H9 (cell line): ENCODE measurements at regions not wholly inside any gene's neighbourhood (a gene's known extent, or its start where the extent isn't known, plus 50 kb on each side); places are given as distances from the start of the nearest gene placed in this dataset.

ENCODE experiments used
- DNase-seq: peaks from one replicate; pipeline ENCODE4 v3.0.0-alpha.2; 2017
- H2AFZ ChIP-seq: one replicate; pipeline ENCODE4 v1.6.1; 2013; ENCODE audit warnings: mild to moderate bottlenecking, low read length, control low read depth, moderate library complexity
- H2AK5ac ChIP-seq: 2 replicates; pipeline ENCODE4 v1.6.1; 2013; ENCODE audit warnings: low read length, control low read depth, mixed read lengths; ENCODE audit not compliant: insufficient read length
- H2BK120ac ChIP-seq: one replicate; pipeline ENCODE4 v1.6.1; 2013; ENCODE audit warnings: low read depth, mild to moderate bottlenecking, low read length, control low read depth, inconsistent platforms; ENCODE audit not compliant: poor library complexity, severe bottlenecking
- H2BK12ac ChIP-seq: 2 replicates; pipeline ENCODE4 v1.6.1; 2013; ENCODE audit warnings: low read length, control low read depth, mixed read lengths, low read depth; ENCODE audit not compliant: insufficient read length
- H2BK15ac ChIP-seq: 2 replicates; pipeline ENCODE4 v1.6.1; 2013; ENCODE audit warnings: low read depth, low read length, control low read depth
- H2BK20ac ChIP-seq: one replicate; pipeline ENCODE4 v1.6.1; 2013; ENCODE audit warnings: low read depth, mild to moderate bottlenecking, low read length, control low read depth, inconsistent platforms; ENCODE audit not compliant: poor library complexity, severe bottlenecking
- H2BK5ac ChIP-seq: 2 replicates; pipeline ENCODE4 v1.6.1; 2013; ENCODE audit warnings: low read length, control low read depth, mixed read lengths; ENCODE audit not compliant: insufficient read length
- H3K14ac ChIP-seq: 2 replicates; pipeline ENCODE4 v1.6.1; 2013; ENCODE audit warnings: low read length, control low read depth; ENCODE audit not compliant: insufficient read depth
- H3K18ac ChIP-seq: 2 replicates; pipeline ENCODE4 v1.6.1; 2013; ENCODE audit warnings: low read depth, mild to moderate bottlenecking, mixed read lengths, low read length, control low read depth; ENCODE audit not compliant: insufficient read length
- H3K23ac ChIP-seq: 2 replicates; pipeline ENCODE4 v1.6.1; 2013; ENCODE audit warnings: low read length, control low read depth, mixed read lengths, low read depth; ENCODE audit not compliant: insufficient read length
- H3K23me2 ChIP-seq: 2 replicates; pipeline ENCODE4 v1.6.1; 2013; ENCODE audit warnings: low read depth, mild to moderate bottlenecking, mixed read lengths, low read length, control low read depth; ENCODE audit not compliant: insufficient read length, poor library complexity, severe bottlenecking
- H3K27ac ChIP-seq: 2 replicates; pipeline ENCODE4 v1.5.1; 2013; ENCODE audit warnings: low read length, control low read depth, mixed read lengths, low read depth; ENCODE audit not compliant: insufficient read length
- H3K27me3 ChIP-seq: 2 replicates; pipeline ENCODE4 v1.6.1; 2013; ENCODE audit warnings: low read length, control low read depth, inconsistent platforms; ENCODE audit not compliant: insufficient read depth
- H3K4ac ChIP-seq: 2 replicates; pipeline ENCODE4 v1.6.1; 2013; ENCODE audit warnings: low read depth, mild to moderate bottlenecking, control low read depth, inconsistent platforms, low read length, moderate library complexity
- H3K4me1 ChIP-seq: 2 replicates; pipeline ENCODE4 v1.6.1; 2013; ENCODE audit warnings: low read length, control low read depth, inconsistent platforms; ENCODE audit not compliant: insufficient read depth
- H3K4me2 ChIP-seq: 2 replicates; pipeline ENCODE4 v1.6.1; 2013; ENCODE audit warnings: low read length, control low read depth, mixed read lengths; ENCODE audit not compliant: insufficient read length, insufficient read depth
- H3K56ac ChIP-seq: 2 replicates; pipeline ENCODE4 v1.6.1; 2013; ENCODE audit warnings: low read depth, mild to moderate bottlenecking, mixed read lengths, low read length, control low read depth; ENCODE audit not compliant: insufficient read length
- H3K79me1 ChIP-seq: 2 replicates; pipeline ENCODE4 v1.6.1; 2013; ENCODE audit warnings: low read depth, mild to moderate bottlenecking, moderate library complexity, low read length, control low read depth, inconsistent platforms; ENCODE audit not compliant: insufficient read depth, poor library complexity, severe bottlenecking
- H3K79me2 ChIP-seq: 2 replicates; pipeline ENCODE4 v1.6.1; 2013; ENCODE audit warnings: low read length, control low read depth, inconsistent platforms; ENCODE audit not compliant: insufficient read depth
- H3K9ac ChIP-seq: 2 replicates; pipeline ENCODE4 v1.6.1; 2013; ENCODE audit warnings: low read length, control low read depth, mixed read lengths; ENCODE audit not compliant: insufficient read length; ENCODE audit errors: extremely low read depth
- H3K9me3 ChIP-seq: one replicate; pipeline ENCODE4 v1.6.1; 2013; ENCODE audit warnings: low read depth, low read length, inconsistent platforms; ENCODE audit not compliant: control insufficient read depth
- H3T11ph ChIP-seq: one replicate; pipeline ENCODE4 v1.6.1; 2013; ENCODE audit warnings: mild to moderate bottlenecking, low read length, control low read depth, inconsistent platforms
- H4K20me1 ChIP-seq: one replicate; pipeline ENCODE4 v1.6.1; 2013; ENCODE audit not compliant: control insufficient read depth, insufficient read length, insufficient read depth
- H4K5ac ChIP-seq: 2 replicates; pipeline ENCODE4 v1.6.1; 2013; ENCODE audit warnings: low read depth, mild to moderate bottlenecking, mixed read lengths, low read length, control low read depth; ENCODE audit not compliant: insufficient read length
- H4K8ac ChIP-seq: replicated peaks from 2 replicates; pipeline ENCODE4 v1.6.1; 2013; ENCODE audit warnings: low read length, control low read depth, mixed read lengths, low read depth; ENCODE audit not compliant: insufficient read length
- H4K91ac ChIP-seq: 2 replicates; pipeline ENCODE4 v1.6.1; 2013; ENCODE audit warnings: low read depth, mild to moderate bottlenecking, moderate library complexity, mixed read lengths, low read length, control low read depth; ENCODE audit not compliant: insufficient read length
- H3K27ac Mint-ChIP-seq, 3 experiments: 2 replicates in 2 of 3; 3 replicates in 1 of 3; pipeline ENCODE4 v1.8.0; 2020 to 2021; ENCODE audit warnings: mixed read lengths in 3 of 3, mild to moderate bottlenecking in 1 of 3, moderate library complexity in 1 of 3
- H3K27me3 Mint-ChIP-seq: 2 replicates; pipeline ENCODE4 v1.8.0; 2021; ENCODE audit warnings: low read depth, mild to moderate bottlenecking, moderate library complexity, mixed read lengths
- H3K36me3 Mint-ChIP-seq, 3 experiments: 2 replicates in 2 of 3; 3 replicates in 1 of 3; pipeline ENCODE4 v1.8.0; 2020 to 2021; ENCODE audit warnings: low read depth in 3 of 3, mixed read lengths in 3 of 3; ENCODE audit not compliant: insufficient read depth in 1 of 3
- H3K4me1 Mint-ChIP-seq, 2 experiments: 2 replicates each; pipeline ENCODE4 v1.8.0; 2020; ENCODE audit warnings: mixed read lengths in 2 of 2
- H3K4me3 Mint-ChIP-seq, 2 experiments: 2 replicates in 1 of 2; 3 replicates in 1 of 2; pipeline ENCODE4 v1.8.0; 2020 to 2021; ENCODE audit warnings: mild to moderate bottlenecking in 2 of 2, mixed read lengths in 2 of 2, moderate library complexity in 1 of 2
- H3K9me3 Mint-ChIP-seq, 2 experiments: 2 replicates in 1 of 2; 3 replicates in 1 of 2; pipeline ENCODE4 v1.8.0; 2020; ENCODE audit warnings: mild to moderate bottlenecking in 2 of 2, mixed read lengths in 2 of 2, moderate library complexity in 1 of 2
- WGBS: extraction: QIAGEN DNeasy Blood & Tissue Kit; methylation state at CpG from one replicate; pipeline ENCODE4 v1.1.7; 2013; ENCODE audit warnings: missing lambda C conversion rate, low lambda C conversion rate, mixed read lengths; ENCODE audit not compliant: insufficient read length; ENCODE audit errors: extremely low coverage; 5-methylcytosine and 5-hydroxymethylcytosine counted together
- TF ChIP-seq, protein P1 (sequence below): fragments of 200-600 bp; sonication (generic); conservative IDR thresholded peaks from 3 replicates; pipeline ENCODE4 v1.8.0; 2021; ENCODE audit warnings: antibody characterized with exemption, mild to moderate bottlenecking

DNA sequence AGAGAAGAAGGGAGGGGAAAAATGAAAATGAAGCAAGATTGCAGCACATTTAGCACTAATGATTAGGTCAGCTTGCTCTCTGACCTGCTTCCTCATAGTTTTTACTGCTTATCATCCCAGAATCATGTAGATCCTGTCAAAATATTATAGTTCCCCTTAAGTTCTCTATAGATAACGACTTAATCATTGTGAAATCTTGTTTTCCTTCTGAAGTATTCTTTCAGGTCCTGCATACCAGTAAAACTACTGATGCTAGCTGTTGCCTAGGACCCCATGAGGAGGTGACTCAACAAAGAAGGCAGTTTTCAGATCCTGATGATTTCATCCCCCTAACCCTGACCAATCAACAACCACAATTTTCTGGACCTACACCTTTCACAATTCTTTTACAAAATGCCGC is 1131.7 kb downstream of the SLITRK5 start:
- H3K14ac ChIP-seq: no peak overlapping the region
- no peaks in the 10 kb centered on the region for H3K79me2 ChIP-seq
- H3K4me1 Mint-ChIP-seq: peaks cover 0 to 5% of the 10 kb centered on the region in 2 experiments; a peak in 1 of 4 replicates
- H2BK15ac ChIP-seq: no peak overlapping the region
- H2AFZ ChIP-seq: no peak overlapping the region
- no peak overlapping the region for H3T11ph ChIP-seq
- H2BK120ac ChIP-seq: no peak overlapping the region
- no peaks in the 10 kb centered on the region for H4K20me1 ChIP-seq
- H3K56ac ChIP-seq: no peak overlapping the region
- H4K5ac ChIP-seq: no peak overlapping the region
- H3K27me3 Mint-ChIP-seq: no peaks in the 10 kb centered on the region
- no peak overlapping the region for H2BK5ac ChIP-seq
- H3K18ac ChIP-seq: no peak overlapping the region
- H3K36me3 Mint-ChIP-seq: no peaks in the 10 kb centered on the region
- no peak overlapping the region for H3K4ac ChIP-seq
- no peak overlapping the region; a peak in 1 of 7 replicates for H3K27ac Mint-ChIP-seq
- no peak overlapping the region for H3K4me2 ChIP-seq
- no peak overlapping the region for H3K9ac ChIP-seq
- no peak overlapping the region for H3K23ac ChIP-seq
- no peaks in the 10 kb centered on the region for H3K4me1 ChIP-seq
- no peak overlapping the region for H4K91ac ChIP-seq
- H2BK12ac ChIP-seq: no peak overlapping the region
- TF ChIP-seq, protein P1, sequence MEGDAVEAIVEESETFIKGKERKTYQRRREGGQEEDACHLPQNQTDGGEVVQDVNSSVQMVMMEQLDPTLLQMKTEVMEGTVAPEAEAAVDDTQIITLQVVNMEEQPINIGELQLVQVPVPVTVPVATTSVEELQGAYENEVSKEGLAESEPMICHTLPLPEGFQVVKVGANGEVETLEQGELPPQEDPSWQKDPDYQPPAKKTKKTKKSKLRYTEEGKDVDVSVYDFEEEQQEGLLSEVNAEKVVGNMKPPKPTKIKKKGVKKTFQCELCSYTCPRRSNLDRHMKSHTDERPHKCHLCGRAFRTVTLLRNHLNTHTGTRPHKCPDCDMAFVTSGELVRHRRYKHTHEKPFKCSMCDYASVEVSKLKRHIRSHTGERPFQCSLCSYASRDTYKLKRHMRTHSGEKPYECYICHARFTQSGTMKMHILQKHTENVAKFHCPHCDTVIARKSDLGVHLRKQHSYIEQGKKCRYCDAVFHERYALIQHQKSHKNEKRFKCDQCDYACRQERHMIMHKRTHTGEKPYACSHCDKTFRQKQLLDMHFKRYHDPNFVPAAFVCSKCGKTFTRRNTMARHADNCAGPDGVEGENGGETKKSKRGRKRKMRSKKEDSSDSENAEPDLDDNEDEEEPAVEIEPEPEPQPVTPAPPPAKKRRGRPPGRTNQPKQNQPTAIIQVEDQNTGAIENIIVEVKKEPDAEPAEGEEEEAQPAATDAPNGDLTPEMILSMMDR: no peak
- H4K8ac ChIP-seq: no peak overlapping the region
- no peak overlapping the region for H2AK5ac ChIP-seq
- no peaks in the 10 kb centered on the region for H3K9me3 ChIP-seq
- H3K9me3 Mint-ChIP-seq: no peaks in the 10 kb centered on the region
- H2BK20ac ChIP-seq: no peak overlapping the region
- H3K79me1 ChIP-seq: no peaks in the 10 kb centered on the region
- DNase-seq: no peak
- no peak overlapping the region for H3K4me3 Mint-ChIP-seq
- no peaks in the 10 kb centered on the region for H3K27me3 ChIP-seq
- no peak overlapping the region for H3K27ac ChIP-seq
- no CpG with 5 or more reads among the region's 2 CpGs for WGBS
- H3K23me2 ChIP-seq: no peaks in the 10 kb centered on the region
